ENCODE measurements at regions not wholly inside any gene's neighbourhood (a gene's known extent, or its start where the extent isn't known, plus 50 kb on each side); places are given as distances from the start of the nearest gene placed in this dataset.

- H3K4me3 ChIP-seq: no peak overlapping the region
- H3K9me1 ChIP-seq (ENCODE audit: control insufficient read depth, insufficient read depth, low read length): no peaks in the 10 kb centered on the region
- FAIRE-seq (no peak), ATAC-seq (no peak), DNase-seq (ENCODE audit: extremely low read depth in 1 of 4, low spot score in 3 of 4) (no peak)
- H3K4me1 ChIP-seq (replicated peaks in 1 of 2; ENCODE audit: control insufficient read depth in 2 of 2, insufficient read depth in 2 of 2, low read length in 2 of 2): no peaks in the 10 kb centered on the region; a peak in 1 of 5 replicates
- no TSS peak for BruUV-seq (replicated peaks)
- in situ Hi-C loops (cut with MboI): no loop called here
- H3K79me2 ChIP-seq (ENCODE audit: control insufficient read depth, insufficient read depth, low read length): no peaks in the 10 kb centered on the region
- intact Hi-C loops (cut with micrococcal nuclease): loop anchor here (5.0 kb wide), 2 partner anchors 234 to 274 kb away; no protein-coding TSS in a partner anchor
- 3% methylated on average over 6 of the region's 6 CpGs for WGBS (ENCODE audit: insufficient coverage, low coverage, missing lambda C conversion rate)
- peaks cover 3 to 4% of the 10 kb centered on the region in 2 experiments; a peak in 2 of 5 replicates for H3K27me3 ChIP-seq (ENCODE audit: control insufficient read depth in 2 of 2, insufficient read depth in 2 of 2, low read length in 2 of 2)
- POLR2A ChIA-PET: interaction anchor here (0.7 kb wide), 1 partner anchor 47 kb away, joined by 3 read pairs; no protein-coding TSS in a partner anchor
- CTCF ChIA-PET (ENCODE audit: low intra/inter-chr PET ratio): no interaction called here
- no peak overlapping the region for H3K27ac ChIP-seq (ENCODE audit: extremely low read depth, low read depth, low read length)
- H3K9ac ChIP-seq (ENCODE audit: insufficient read depth in 1 of 2, low read depth in 2 of 2, low read length in 2 of 2): no peak overlapping the region
- no peak overlapping the region for H2AFZ ChIP-seq (ENCODE audit: low read depth, low read length)
- no peaks in the 10 kb centered on the region for H4K20me1 ChIP-seq (replicated peaks; ENCODE audit: control insufficient read depth, insufficient read depth, low read length)
- TF ChIP-seq CHCHD3 (CRISPR knock-in tag; IDR thresholded peaks at IDR 0.05): no peak
- no peak for TF ChIP-seq CEBPZ (IDR thresholded peaks at IDR 0.05; ENCODE audit: borderline replicate concordance, low read depth, low read length)
- TF ChIP-seq MECOM (CRISPR knock-in tag; IDR thresholded peaks at IDR 0.05): no peak
- TF ChIP-seq TCFL5 (CRISPR knock-in tag; conservative IDR thresholded peaks at IDR 0.05): no peak
- TF ChIP-seq PBX2 (CRISPR knock-in tag; IDR thresholded peaks at IDR 0.05; ENCODE audit: low read depth): no peak
- no peak for TF ChIP-seq PBX2 (tag; conservative IDR thresholded peaks at IDR 0.05; ENCODE audit: low read depth)
- no peak overlapping the region for H3K4me2 ChIP-seq (ENCODE audit: insufficient read depth, low read length)
- H3K9me3 ChIP-seq (replicated peaks; ENCODE audit: control insufficient read depth, insufficient read depth, low read depth, low read length): no peaks in the 10 kb centered on the region
- H3K36me3 ChIP-seq (ENCODE audit: control insufficient read depth, insufficient read depth, low read length): no peaks in the 10 kb centered on the region
Observed at GRCh38 chr10:117071286-117072050, 66.5 kb upstream of the SHTN1 start.
